ENCODE measurements at regions not wholly inside any gene's neighbourhood (a gene's known extent, or its start where the extent isn't known, plus 50 kb on each side); places are given as distances from the start of the nearest gene placed in this dataset.

- Histone ChIP-seq H3K4me3 (ENCODE audit: low read depth, low read length) (no peak overlapping the region), H3K36me3 (ENCODE audit: control insufficient read depth, insufficient read depth, low read length) (no peaks in the 10 kb centered on the region), H3K27me3 (ENCODE audit: control insufficient read depth, insufficient read depth, low read length) (no peaks in the 10 kb centered on the region)
- FAIRE-seq = peak; percentile 84
- no peak for TF ChIP-seq CTCF (IDR thresholded peaks at IDR 0.05; ENCODE audit: insufficient read depth, low read length, severe bottlenecking)
- DNase-seq (ENCODE audit: low read depth) = no peak
Observed at GRCh38 chr5:111563031-111563822, 50.9 kb upstream of the STARD4 start.

GRCh38 chr5:111562561-111562960 lies 50.2 kb upstream of the STARD4 start:
- no peak for FAIRE-seq
- Histone ChIP-seq H3K4me3 (ENCODE audit: low read depth, low read length) (no peak overlapping the region), H3K27me3 (ENCODE audit: control insufficient read depth, insufficient read depth, low read length) (no peaks in the 10 kb centered on the region), H3K36me3 (ENCODE audit: control insufficient read depth, insufficient read depth, low read length) (no peaks in the 10 kb centered on the region)
- no peak for TF ChIP-seq CTCF (IDR thresholded peaks at IDR 0.05; ENCODE audit: insufficient read depth, low read length, severe bottlenecking)
- no peak for DNase-seq (ENCODE audit: low read depth)
